Thyroid gland (tissue), 4 donors: ENCODE measurements at regions not wholly inside any gene's neighbourhood (a gene's known extent, or its start where the extent isn't known, plus 50 kb on each side); places are given as distances from the start of the nearest gene placed in this dataset.

Experiments
- CTCF ChIP-seq, 6 experiments: fragments of 200-600 bp in 3 of 6; fragments of 450-650 bp in 3 of 6; sonication (generic) in 3 of 6; IDR thresholded peaks; one replicate each; pipeline ENCODE4 v1.5.1; 2016 to 2019; ENCODE audit warnings: antibody characterized with exemption in 6 of 6, mild to moderate bottlenecking in 2 of 6, inconsistent platforms in 1 of 6, moderate library complexity in 1 of 6
- POLR2A ChIP-seq, 2 donors: fragments of 450-650 bp; IDR thresholded peaks; one replicate each; pipeline ENCODE4 v1.6.1; 2017; ENCODE audit warnings: antibody characterized with exemption in 2 of 2, mild to moderate bottlenecking in 2 of 2, moderate library complexity in 1 of 2

- TF ChIP-seq CTCF (IDR thresholded peaks at IDR 0.05) (no peak), POLR2A (IDR thresholded peaks at IDR 0.05) (no peak)
Observed at GRCh38 chr20:60214901-60215815, 256.9 kb downstream of the CDH26 start.
